T-helper 1 cell treated with Interleukin-12 subunit alpha and Interleukin-12 subunit beta and Interleukin-4 antibody, amounts not matched to agents 30 μg/mL and 1 μg/mL, for 36 hours (primary cell): ENCODE measurements at regions not wholly inside any gene's neighbourhood (a gene's known extent, or its start where the extent isn't known, plus 50 kb on each side); places are given as distances from the start of the nearest gene placed in this dataset.
A peak's percentile ranks its signal among the peaks of the same experiment; 100 is the strongest.

Experiments used
- H3K27ac Mint-ChIP-seq: one replicate; pipeline ENCODE4 v1.8.0; 2021; ENCODE audit warnings: mild to moderate bottlenecking, mixed read lengths
- H3K27me3 Mint-ChIP-seq: one replicate; pipeline ENCODE4 v1.8.0; 2021; ENCODE audit warnings: low read depth, mixed read lengths
- H3K36me3 Mint-ChIP-seq: one replicate; pipeline ENCODE4 v1.8.0; 2021; ENCODE audit warnings: low read depth, mixed read lengths
- H3K4me1 Mint-ChIP-seq: one replicate; pipeline ENCODE4 v1.8.0; 2021; ENCODE audit warnings: low read depth, mixed read lengths
- H3K4me3 Mint-ChIP-seq: one replicate; pipeline ENCODE4 v1.8.0; 2021; ENCODE audit warnings: mild to moderate bottlenecking, moderate library complexity, mixed read lengths
- H3K9me3 Mint-ChIP-seq: one replicate; pipeline ENCODE4 v1.8.0; 2021; ENCODE audit warnings: mixed read lengths

DNA sequence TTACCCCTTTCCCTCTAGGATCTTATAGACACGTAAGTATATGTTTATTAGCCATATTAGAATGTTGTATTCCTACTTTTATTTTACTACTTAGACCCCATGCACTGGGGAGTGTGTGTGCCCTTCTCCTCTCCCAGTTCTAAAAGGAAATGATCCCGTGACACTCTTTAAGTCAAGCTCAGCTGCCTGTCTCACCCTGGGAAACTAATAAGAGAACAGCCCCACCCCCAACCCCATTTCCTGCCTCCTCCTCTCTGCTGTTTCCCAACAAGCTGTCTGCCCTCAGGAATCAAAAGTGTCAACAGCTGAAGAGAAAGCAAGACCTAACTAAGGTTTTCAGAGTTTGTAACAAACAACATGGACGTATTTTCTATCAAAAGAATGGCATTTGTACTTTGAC is 92.6 kb upstream of the VAV3 start:
- Mint-ChIP-seq H3K4me1 (peaks cover 3% of the 10 kb centered on the region), H3K27ac (no peak overlapping the region), H3K9me3 (peaks cover 10% of the 10 kb centered on the region), H3K4me3 (no peak overlapping the region), H3K36me3 (peaks cover 2% of the 10 kb centered on the region), H3K27me3 (no peaks in the 10 kb centered on the region)

DNA sequence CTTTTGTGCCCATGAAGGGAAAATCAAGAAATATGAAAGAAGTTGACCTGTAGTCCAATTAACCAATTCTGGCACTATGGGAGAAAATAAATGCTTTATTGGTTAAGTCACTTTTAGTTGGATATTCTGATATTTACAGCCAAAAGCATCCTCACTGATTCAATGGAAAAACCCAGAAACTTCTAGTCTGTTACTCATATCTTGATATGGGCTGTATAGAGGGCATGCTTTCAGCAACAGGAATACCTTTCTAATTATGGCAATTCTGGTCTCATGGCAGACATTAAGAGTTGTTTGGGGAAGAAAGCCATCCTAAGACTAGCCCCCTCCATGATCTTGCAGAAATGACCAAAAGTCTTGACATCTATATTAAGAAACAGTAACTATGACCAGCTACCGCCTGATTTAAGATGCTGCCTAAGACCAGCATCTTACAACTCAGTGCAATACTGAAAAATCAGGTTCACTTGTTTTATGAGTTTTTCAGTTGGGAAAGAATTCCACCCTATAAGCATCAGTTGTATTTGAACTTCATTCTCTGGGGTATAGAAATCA is 91.5 kb upstream of the VAV3 start:
- Mint-ChIP-seq H3K4me3 (no peak overlapping the region), H3K27ac (no peak overlapping the region), H3K36me3 (no peaks in the 10 kb centered on the region), H3K27me3 (no peaks in the 10 kb centered on the region), H3K9me3 (peaks cover under 1% of the 10 kb centered on the region), H3K4me1 (peaks cover 3% of the 10 kb centered on the region)

DNA sequence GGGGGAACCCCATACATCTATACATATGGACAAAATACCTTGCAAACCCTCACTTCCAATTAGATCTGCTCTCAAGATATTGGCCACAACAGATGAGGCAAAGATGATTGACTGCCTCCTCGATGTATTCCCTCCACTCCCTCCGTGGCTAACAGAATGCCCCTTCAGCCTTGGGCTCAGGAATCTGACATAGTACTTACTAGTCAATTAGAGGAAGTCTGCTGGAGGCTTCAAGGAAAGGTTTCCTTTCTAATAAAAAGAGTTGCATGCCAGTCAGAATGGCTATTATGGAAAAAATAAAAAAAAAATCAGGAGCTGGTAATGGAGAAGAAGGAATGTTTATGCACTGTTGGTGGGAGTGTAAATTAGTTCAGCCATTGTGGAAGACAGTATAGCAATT is 90.4 kb upstream of the VAV3 start:
- Mint-ChIP-seq H3K36me3 (no peaks in the 10 kb centered on the region), H3K27ac (no peak overlapping the region), H3K27me3 (no peaks in the 10 kb centered on the region), H3K9me3 (no peaks in the 10 kb centered on the region), H3K4me3 (no peak overlapping the region), H3K4me1 (peaks cover 12% of the 10 kb centered on the region)

DNA sequence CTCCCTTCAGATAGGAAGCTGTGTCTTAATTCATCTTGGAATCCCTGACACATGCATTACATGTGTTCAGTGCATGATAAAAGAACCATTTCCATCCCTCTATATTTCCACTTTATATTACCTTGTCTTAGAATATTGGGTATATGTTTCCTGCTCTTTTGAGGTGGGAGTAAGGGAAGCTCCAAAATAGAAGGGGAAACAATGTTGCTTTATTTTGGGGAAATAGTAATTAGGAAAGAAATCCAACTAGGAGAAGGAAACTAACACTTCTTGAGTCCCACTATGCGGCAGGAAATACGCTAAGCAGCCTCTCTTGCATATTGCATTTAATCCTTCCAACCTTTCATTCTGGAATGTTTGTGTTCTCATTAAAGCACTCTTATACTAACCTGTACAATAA is 89.4 kb upstream of the VAV3 start:
- no peak overlapping the region for H3K4me3 Mint-ChIP-seq
- H3K9me3 Mint-ChIP-seq = no peaks in the 10 kb centered on the region
- no peak overlapping the region for H3K27ac Mint-ChIP-seq
- H3K36me3 Mint-ChIP-seq = no peaks in the 10 kb centered on the region
- H3K4me1 Mint-ChIP-seq = peaks cover 22% of the 10 kb centered on the region
- no peaks in the 10 kb centered on the region for H3K27me3 Mint-ChIP-seq

DNA sequence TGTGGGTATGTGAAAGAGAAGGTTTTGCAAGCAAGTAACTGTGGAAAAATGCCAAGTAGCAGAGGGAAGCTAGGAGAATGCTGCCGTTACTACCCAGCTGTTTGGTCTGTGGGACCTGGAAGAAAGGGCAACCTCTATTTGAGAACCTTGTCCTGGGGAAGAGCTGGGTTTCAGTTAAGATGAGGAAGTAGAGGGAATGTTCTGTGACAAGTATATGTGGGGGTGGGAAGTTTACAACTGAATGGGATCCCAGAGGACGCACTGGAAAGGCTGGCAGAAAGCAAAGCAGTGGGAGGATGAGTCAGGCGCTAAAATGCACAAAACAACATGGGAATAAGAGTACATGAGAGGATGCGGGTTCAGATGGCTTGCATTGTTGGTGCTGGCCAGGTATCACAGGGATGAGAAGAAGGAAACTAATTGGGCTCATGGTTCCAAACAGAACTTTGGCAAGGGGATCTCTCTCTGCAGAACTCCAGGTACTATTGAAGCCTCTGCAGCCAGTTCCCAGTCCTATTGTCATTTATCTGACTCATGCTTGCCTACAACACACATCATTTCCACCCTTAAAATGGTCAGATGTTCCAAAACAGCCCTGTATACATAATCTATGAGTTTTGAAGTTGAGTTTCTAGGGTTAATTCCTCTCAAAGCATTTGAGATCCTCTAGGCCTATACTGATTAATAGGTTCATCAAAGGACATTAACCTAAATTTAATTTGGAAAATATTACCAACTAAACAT is 88.5 kb upstream of the VAV3 start:
- Mint-ChIP-seq H3K27me3 (no peaks in the 10 kb centered on the region), H3K4me3 (no peak overlapping the region), H3K4me1 (peaks cover 24% of the 10 kb centered on the region), H3K36me3 (no peaks in the 10 kb centered on the region), H3K27ac (no peak overlapping the region), H3K9me3 (no peaks in the 10 kb centered on the region)

DNA sequence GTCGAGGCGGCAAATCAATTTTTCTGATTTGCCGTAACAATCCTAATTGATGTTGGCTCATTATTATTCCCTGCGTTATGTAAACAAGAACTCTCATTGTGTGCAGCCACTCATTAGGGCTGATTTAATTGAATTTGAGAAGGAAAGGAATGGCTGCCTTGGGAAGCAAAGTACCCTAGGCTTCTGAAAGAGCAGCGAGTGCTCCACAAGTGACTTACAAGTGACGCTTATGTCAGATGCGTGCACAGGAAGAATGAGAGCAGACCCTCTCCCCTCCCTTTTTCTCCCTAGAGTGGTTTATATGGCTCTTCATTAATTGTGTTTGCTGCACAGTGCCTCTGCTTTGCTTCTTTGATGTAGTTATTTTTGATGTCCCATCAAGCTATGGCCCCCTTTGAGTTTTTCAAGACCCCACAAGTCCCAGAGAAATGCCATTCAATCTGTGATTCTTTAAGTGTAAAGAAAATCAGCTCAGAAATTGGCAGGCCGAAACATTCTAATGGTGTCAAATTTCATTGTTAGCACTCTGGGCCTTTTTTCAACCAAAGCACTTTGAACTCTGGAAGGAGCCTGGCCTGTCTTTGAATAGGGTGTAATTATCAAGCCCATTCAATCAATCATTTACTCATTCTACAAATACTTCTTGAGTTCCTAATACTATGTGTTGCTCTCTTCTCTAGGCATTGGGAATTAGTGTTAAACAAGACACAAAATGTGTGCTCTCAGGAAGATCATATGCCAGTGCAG is 86.8 kb upstream of the VAV3 start:
- H3K9me3 Mint-ChIP-seq = no peaks in the 10 kb centered on the region
- H3K36me3 Mint-ChIP-seq = no peaks in the 10 kb centered on the region

DNA sequence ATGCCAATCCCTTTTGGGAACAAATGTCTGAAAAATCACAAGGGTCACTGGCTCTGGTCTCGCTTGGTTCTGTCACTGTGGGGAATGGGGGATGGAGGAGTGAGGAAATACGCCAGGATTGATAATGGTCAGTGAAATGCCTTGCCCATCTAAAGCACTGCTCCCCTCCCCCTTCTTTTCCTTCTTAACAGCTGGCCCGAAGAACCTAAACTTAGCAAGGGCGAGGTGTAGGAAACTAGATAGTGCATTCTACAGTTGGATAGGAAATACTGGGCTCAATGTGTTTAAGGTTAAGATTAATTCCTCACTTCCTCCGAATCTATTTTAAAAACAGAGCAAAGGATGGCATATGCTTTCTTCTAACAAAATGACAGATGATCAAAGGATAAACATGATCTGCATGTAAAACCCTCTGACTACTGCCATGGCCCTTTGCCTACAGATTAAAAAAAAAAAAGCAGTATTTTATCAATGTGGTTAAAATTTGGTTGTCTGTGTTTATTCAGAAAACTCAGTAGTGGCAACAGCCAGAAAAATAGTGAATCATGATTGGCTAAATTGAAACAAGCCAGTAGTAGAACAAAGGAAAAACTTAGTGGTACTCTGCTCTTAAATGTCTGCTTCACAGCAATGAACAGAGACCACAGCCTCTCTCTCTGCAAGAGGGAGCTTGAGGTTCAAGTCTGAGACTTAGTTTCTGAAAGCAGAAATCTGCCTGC is 86.1 kb upstream of the VAV3 start:
- Mint-ChIP-seq H3K9me3 (no peaks in the 10 kb centered on the region), H3K4me3 (no peak overlapping the region), H3K36me3 (no peaks in the 10 kb centered on the region), H3K4me1 (peaks cover 21% of the 10 kb centered on the region), H3K27ac (no peak overlapping the region), H3K27me3 (no peaks in the 10 kb centered on the region)

More for the DNA sequence above, 86.8 kb upstream of the VAV3 start:
- Mint-ChIP-seq H3K27ac (no peak overlapping the region), H3K4me1 (peaks cover 21% of the 10 kb centered on the region), H3K27me3 (no peaks in the 10 kb centered on the region), H3K4me3 (no peak overlapping the region)

DNA sequence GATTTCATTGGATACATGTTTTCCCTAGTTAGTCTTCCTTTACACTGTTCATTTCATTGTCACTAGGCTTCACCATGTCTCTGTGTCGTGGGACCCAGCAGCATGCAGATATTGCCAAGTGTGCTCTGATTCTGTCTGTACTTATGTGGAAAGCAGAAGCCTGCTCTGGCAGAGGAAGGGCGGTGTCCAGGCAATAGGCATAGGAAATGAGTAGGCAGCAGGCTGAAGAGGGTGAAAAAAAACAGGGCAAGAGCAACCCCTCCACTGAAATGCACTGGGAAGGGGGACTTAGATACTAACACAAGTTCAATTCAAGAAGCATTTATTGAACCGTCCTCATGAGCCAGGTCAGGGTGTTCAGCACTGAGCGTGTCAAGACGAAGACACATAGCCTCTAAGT is 85.2 kb upstream of the VAV3 start:
- Mint-ChIP-seq H3K4me3 (peak overlapping the region; percentile 3), H3K4me1 (peaks cover 21% of the 10 kb centered on the region), H3K27me3 (no peaks in the 10 kb centered on the region), H3K27ac (no peak overlapping the region), H3K9me3 (no peaks in the 10 kb centered on the region), H3K36me3 (no peaks in the 10 kb centered on the region)

DNA sequence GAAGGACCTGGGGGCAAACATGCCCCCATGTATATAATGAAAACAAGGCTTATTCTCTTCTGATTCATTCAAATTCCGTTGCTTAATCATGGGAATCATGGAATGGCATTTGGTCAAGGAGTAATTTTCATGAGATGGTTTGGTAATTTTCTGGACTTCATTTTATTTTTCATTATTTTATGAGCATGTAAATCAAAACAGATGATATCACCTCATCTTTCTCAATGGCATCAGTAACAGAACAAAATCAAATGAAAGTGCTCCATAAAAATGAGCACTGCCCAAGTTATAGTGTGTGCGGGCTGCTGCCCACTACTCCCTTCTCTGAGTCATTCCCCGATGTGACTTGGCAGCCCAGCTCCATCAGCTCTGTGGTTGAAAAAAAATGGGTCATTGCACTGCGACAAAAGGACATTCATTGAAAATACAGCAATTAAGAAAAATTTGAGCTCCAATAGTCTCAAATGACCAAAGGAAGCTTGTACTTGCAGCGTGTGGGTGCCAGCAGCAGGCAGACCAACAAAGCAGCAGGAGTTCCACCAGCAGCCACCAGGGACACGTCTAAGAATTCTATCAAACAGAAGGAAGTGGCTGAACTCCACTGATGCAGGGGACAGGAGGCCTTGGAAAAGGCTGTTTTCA is 84.3 kb upstream of the VAV3 start:
- Mint-ChIP-seq H3K4me3 (no peak overlapping the region), H3K9me3 (no peaks in the 10 kb centered on the region), H3K36me3 (peaks cover 1% of the 10 kb centered on the region), H3K27ac (no peak overlapping the region), H3K4me1 (peaks cover 22% of the 10 kb centered on the region), H3K27me3 (no peaks in the 10 kb centered on the region)

DNA sequence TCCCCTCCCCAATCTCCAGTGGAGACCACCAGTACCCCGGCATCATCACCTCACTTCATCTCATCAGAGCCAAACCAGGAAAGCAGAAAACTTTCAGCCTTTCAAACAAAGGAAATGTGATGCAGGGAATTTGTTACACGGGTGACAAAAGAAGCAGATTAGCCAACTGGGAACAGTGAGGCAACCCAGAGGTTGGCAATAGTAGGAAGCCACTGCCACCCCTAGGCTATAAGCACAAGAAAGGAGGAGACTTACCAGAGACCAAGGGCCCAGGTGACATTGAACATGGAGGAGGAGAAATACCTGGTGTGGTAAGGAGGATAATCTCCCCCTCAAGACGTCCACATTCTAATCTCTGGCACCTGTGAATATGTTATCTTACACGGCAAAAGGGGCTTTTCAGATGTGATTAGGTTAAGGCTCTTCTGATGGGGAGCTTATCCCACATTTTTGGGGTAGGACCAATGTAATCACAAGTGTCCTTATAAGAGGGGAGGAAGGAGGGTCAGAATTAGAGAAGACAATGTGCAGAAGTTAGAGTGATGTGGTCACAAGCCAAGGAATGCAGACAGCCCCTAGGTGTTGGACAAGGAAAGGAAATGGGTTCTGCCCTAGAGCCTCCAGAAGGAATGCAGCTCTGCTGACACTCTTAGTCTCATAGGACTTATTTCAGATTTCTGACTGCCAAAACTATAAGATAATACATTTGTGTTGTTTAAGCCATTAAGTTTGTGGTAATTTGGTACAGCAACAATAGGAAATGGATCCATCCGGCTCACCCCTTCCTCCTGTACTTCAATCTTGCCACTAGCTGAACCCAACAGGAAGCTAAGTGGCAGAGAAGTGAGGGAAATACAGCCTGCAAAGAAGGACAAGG is 83.6 kb upstream of the VAV3 start:
- H3K4me1 Mint-ChIP-seq = peaks cover 27% of the 10 kb centered on the region
- no peak overlapping the region for H3K27ac Mint-ChIP-seq
- H3K9me3 Mint-ChIP-seq = no peaks in the 10 kb centered on the region
- peaks cover 1% of the 10 kb centered on the region for H3K36me3 Mint-ChIP-seq
- H3K4me3 Mint-ChIP-seq = no peak overlapping the region
- no peaks in the 10 kb centered on the region for H3K27me3 Mint-ChIP-seq

DNA sequence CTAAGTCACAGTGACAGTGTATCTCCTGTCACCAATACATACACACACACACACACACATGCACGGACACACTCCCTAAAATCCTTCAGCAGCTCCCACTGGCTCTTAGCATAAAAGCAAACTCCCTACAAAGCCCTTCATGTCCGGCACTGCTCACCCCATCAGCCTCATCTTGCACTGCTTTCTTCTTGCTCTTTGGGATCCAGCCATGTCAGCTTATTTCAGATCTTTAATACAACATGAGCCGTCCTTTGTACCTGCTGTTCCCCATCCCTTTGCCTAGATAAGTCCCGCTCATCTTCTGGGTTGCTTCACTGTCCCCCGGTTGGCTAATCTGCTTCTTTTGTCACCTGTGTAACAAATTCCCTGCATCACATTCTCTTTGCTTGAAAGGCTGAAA is 82.1 kb upstream of the VAV3 start:
- Mint-ChIP-seq H3K4me1 (peaks cover 29% of the 10 kb centered on the region), H3K9me3 (no peaks in the 10 kb centered on the region), H3K4me3 (no peak overlapping the region), H3K36me3 (peaks cover 1% of the 10 kb centered on the region), H3K27me3 (no peaks in the 10 kb centered on the region), H3K27ac (no peak overlapping the region)

DNA sequence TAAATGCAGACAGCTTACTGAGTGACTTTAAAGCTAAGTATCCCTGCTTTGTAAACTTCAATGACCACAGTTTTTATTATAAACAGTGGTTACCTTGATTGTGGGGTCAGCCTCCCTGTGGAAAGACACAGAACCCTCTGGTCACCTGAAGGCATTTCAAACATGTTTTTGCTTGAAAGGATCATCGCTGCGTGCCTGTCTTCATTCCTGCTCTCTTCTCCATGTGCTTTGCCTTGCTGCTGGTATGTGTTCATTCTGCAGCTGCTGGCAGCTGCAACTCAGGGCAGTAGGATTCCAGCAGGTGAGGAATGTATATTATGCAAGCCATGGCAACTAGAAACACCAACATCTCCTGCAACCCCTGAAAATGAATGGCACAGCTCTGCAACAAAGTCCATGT is 81.0 kb upstream of the VAV3 start:
- Mint-ChIP-seq H3K9me3 (no peaks in the 10 kb centered on the region), H3K4me3 (no peak overlapping the region), H3K27me3 (no peaks in the 10 kb centered on the region), H3K36me3 (peaks cover 4% of the 10 kb centered on the region), H3K27ac (no peak overlapping the region), H3K4me1 (peaks cover 34% of the 10 kb centered on the region)

DNA sequence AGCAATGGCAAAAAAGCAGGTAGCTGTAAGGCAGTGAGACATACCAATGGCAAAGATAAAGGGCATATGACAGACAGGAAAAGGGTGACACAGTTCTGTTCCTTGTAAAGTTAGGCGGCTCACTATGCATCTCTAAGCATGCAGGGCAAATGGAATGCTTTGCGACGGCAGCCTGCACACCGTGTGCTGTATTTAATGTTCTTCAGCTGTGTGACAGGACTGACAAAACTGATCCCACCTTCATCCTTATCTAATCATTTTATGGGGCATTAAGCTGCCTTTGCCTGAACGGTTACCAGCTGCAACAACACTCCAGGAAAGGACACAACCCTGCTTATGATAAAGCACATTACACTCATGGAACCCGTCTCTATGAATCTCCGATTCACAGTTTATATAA is 80.5 kb upstream of the VAV3 start:
- Mint-ChIP-seq H3K36me3 (peaks cover 4% of the 10 kb centered on the region), H3K4me3 (no peak overlapping the region), H3K27me3 (no peaks in the 10 kb centered on the region), H3K27ac (no peak overlapping the region), H3K9me3 (no peaks in the 10 kb centered on the region), H3K4me1 (peaks cover 29% of the 10 kb centered on the region)
